H1 (cell line): ENCODE measurements at regions not wholly inside any gene's neighbourhood (a gene's known extent, or its start where the extent isn't known, plus 50 kb on each side); places are given as distances from the start of the nearest gene placed in this dataset.

Experiments used
- CHD7 ChIP-seq: fragments of 300-600 bp; sonication (generic); IDR thresholded peaks from 2 replicates; pipeline ENCODE4 v1.7.1; 2012; ENCODE audit warnings: low read length, moderate library complexity, mild to moderate bottlenecking, inconsistent platforms; ENCODE audit not compliant: insufficient replicate concordance
- POLR2A ChIP-seq, 2 experiments: IDR thresholded peaks; 1 replicate in 1 of 2; 2 replicates in 1 of 2; pipeline ENCODE4 v1.6.1; 2011; ENCODE audit warnings: low read depth in 2 of 2, low read length in 2 of 2, mild to moderate bottlenecking in 2 of 2; ENCODE audit errors: control extremely low read depth in 1 of 2
- RNF2 ChIP-seq: fragments of 200-900, 300-1000 bp; sonication (generic); IDR thresholded peaks from 2 replicates; pipeline ENCODE4 v1.7.1; 2016; ENCODE audit warnings: borderline replicate concordance, low read depth, mild to moderate bottlenecking, antibody characterized with exemption, low read length; ENCODE audit not compliant: poor library complexity, severe bottlenecking; ENCODE audit errors: missing control alignments
- TCF12 ChIP-seq: IDR thresholded peaks from 2 replicates; pipeline ENCODE4 v1.6.1; 2011; ENCODE audit warnings: low read depth, mild to moderate bottlenecking, low read length

- TF ChIP-seq CHD7 (no peak), RNF2 (no peak), TCF12 (no peak), POLR2A (IDR thresholded peaks at IDR 0.05; ENCODE audit: control extremely low read depth in 1 of 2, low read depth in 2 of 2, low read length in 2 of 2) (no peak)
- TF ChIP-seq, all 59 proteins: peak for 0
These were observed 98.1 kb upstream of the OTUD4 start (continued) for GRCh38 chr4:145278341-145279121.
